GM10266 (cell line): ENCODE measurements at regions not wholly inside any gene's neighbourhood (a gene's known extent, or its start where the extent isn't known, plus 50 kb on each side); places are given as distances from the start of the nearest gene placed in this dataset.

Experiments
- DNase-seq: peaks from one replicate; pipeline ENCODE4 v3.0.0; 2012; ENCODE audit errors: extremely low spot score
- TF ChIP-seq, protein P1 (sequence below): IDR thresholded peaks from 2 replicates; pipeline ENCODE4 v1.5.1; 2012; ENCODE audit warnings: mild to moderate bottlenecking, low read depth; ENCODE audit not compliant: control insufficient read depth, insufficient read depth; ENCODE audit errors: missing control alignments

DNA sequence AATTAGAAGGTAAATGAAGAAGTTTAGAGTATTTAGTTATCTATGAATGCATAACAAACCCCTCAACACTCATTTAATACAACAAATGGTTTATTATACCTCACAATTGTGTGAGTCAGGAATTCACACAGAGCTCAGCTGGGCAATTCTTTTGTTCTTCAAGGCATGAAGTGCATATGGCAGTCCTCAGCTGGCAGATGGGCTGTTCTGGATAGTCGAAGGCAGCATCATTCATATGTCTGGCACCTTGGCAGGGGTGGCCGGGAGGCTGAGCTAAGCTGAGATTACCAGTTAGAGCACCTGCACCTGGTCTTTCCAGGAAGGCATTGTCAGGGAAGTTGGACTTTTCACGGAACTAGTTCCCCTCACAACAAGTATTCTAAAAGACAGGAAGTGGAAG is 286.2 kb upstream of the DUSP10 start:
- DNase-seq, result no peak
- TF ChIP-seq, protein P1, sequence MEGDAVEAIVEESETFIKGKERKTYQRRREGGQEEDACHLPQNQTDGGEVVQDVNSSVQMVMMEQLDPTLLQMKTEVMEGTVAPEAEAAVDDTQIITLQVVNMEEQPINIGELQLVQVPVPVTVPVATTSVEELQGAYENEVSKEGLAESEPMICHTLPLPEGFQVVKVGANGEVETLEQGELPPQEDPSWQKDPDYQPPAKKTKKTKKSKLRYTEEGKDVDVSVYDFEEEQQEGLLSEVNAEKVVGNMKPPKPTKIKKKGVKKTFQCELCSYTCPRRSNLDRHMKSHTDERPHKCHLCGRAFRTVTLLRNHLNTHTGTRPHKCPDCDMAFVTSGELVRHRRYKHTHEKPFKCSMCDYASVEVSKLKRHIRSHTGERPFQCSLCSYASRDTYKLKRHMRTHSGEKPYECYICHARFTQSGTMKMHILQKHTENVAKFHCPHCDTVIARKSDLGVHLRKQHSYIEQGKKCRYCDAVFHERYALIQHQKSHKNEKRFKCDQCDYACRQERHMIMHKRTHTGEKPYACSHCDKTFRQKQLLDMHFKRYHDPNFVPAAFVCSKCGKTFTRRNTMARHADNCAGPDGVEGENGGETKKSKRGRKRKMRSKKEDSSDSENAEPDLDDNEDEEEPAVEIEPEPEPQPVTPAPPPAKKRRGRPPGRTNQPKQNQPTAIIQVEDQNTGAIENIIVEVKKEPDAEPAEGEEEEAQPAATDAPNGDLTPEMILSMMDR, result no peak

DNA sequence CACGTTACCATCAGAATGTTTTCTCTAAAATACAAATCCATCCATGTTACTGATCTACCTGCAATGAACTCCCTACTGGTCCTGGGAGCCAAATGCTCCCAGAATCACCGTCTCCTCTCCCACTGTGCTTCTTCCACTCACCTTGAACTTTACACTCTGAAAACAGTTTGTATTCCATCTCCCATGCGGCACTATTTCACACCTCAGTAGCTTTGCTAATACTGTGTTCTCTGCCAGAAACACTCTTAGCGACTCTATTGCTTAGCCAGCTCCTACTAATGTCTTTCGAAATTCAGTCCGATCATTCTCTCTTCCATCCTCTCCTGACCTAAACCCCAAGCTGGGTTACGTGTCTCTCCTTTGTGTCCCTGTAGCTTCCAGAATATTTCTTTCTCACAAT is 284.4 kb upstream of the DUSP10 start:
- DNase-seq, result no peak
- TF ChIP-seq, protein P1, result no peak

DNA sequence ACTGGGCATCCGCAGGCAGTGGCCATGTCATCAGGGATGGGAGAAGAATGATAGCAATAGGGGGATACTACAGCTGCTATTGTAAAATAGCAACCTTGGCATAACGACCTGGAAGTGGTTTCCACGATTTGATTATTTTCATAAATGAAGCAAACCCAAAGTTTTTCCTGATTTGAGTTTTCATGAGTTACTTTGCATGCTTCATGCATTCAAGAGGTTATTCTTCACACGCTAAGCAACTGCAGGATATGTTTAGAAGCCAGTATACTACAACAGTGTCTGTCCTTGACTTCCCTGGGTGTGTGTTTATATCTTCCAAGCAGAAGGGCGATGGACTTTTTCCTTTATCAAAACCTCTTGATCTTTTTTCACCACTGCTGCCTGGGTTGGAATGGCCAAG is 281.1 kb upstream of the DUSP10 start:
- TF ChIP-seq, protein P1, result no peak
- DNase-seq, result no peak

DNA sequence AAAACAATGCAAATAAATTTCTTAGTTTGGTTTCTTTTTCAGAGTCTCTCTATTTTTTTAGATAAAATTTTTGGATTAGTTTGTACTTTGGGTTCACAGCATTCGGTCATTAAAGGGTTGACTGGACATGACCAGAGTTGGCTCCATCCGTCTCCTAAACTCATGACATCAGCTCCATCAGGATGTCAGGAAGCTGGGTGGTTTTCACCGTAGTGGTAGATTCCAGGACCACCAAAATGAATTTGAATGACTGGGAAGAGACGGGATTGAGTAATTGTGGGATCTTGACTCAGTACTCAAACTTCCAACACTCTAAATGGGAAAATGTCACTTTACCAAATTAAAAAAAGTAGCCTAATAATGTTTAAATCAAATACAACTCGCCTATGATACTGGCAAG is 279.2 kb upstream of the DUSP10 start:
- TF ChIP-seq, protein P1, result no peak

DNA sequence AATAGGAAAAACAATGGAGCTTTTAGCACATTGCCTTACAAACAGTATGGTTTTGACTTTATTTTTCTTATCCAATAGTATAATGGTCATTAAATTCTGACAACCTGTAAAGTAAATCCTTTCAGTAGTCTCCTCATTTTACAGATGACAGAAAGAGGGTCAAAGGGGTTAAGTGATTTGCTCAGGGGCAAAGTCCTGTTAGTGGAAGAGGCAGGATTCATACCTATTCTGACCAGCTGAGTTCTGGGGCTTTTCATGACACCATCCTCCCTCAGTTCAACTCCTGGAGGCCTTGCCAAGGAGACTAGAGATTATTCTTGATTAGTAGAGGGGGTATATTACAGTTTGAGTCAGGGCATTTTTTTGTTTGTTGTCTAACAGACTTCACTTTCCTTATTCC is 278.7 kb upstream of the DUSP10 start:
- TF ChIP-seq, protein P1, result no peak
- DNase-seq, result no peak

More for the DNA sequence above, 279.2 kb upstream of the DUSP10 start:
- DNase-seq, result no peak

DNA sequence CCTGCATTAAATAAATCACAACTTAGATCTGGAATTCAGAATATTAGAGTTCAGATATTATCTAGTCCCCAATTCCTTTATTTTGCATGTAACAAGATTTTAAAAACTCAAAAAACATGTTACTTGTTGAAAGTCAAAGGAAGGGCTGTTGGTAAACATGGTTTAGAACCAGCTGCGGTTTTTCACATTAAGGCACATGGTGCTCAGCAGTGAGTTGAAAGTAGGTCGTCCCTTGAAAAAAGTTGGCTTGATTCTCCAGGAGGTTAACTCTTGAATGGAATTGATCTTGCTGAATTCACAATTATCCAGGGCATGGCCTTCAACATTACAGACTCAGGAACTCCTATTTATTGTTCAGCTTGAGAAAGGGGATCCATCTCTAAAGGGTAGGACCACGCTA is 277.1 kb upstream of the DUSP10 start:
- DNase-seq, result no peak
- TF ChIP-seq, protein P1, result no peak

DNA sequence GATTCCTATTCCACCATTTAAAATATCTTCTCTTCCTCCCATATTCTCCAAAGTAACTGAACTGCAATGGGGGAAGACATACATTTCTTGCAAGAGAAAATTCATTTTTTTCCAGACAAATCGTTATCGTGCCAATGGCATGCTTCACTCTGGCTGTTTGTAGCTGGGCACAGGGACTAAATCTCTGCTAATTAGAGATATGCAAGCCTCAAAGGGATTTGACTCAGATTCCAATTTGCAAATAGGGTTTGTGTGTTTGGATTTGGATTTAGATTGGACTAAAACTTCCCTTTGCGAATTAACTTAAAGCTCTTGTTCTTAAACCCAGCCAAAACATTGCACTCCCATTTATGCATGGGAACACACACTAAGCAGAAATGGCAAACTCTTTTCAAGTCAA is 276.2 kb upstream of the DUSP10 start:
- TF ChIP-seq, protein P1, result no peak
- DNase-seq, result no peak
